Muscle of leg (tissue), 3 donors: ENCODE measurements at regions not wholly inside any gene's neighbourhood (a gene's known extent, or its start where the extent isn't known, plus 50 kb on each side); places are given as distances from the start of the nearest gene placed in this dataset.

ENCODE experiments used
- DNase-seq: peaks from one replicate; pipeline ENCODE4 v3.0.0; 2013
- H3K27ac ChIP-seq: one replicate; pipeline ENCODE4 v1.5.1; 2013; ENCODE audit warnings: mild to moderate bottlenecking, low read length, control low read depth
- H3K27me3 ChIP-seq: one replicate; pipeline ENCODE4 v1.6.1; 2013; ENCODE audit warnings: low read length; ENCODE audit not compliant: control insufficient read depth, insufficient read depth
- H3K36me3 ChIP-seq: one replicate; pipeline ENCODE4 v1.6.1; 2013; ENCODE audit warnings: low read length; ENCODE audit not compliant: control insufficient read depth, insufficient read depth
- H3K4me1 ChIP-seq: one replicate; pipeline ENCODE4 v1.6.1; 2013; ENCODE audit warnings: low read length; ENCODE audit not compliant: control insufficient read depth, insufficient read depth
- H3K4me3 ChIP-seq: one replicate; pipeline ENCODE4 v1.5.1; 2013; ENCODE audit warnings: low read length, control low read depth
- H3K9me3 ChIP-seq: replicated peaks from 2 replicates; pipeline ENCODE4 v1.6.1; 2013; ENCODE audit warnings: low read depth, low read length; ENCODE audit not compliant: control insufficient read depth
- WGBS: methylation state at CpG from one replicate; pipeline ENCODE4 v1.1.5; 2013; ENCODE audit warnings: missing lambda C conversion rate; ENCODE audit not compliant: insufficient coverage; 5-methylcytosine and 5-hydroxymethylcytosine counted together

GRCh38 chr4:33061727-33062126 lies 2341.6 kb downstream of the PCDH7 start:
- Histone ChIP-seq H3K27me3 (no peaks in the 10 kb centered on the region), H3K4me3 (no peak overlapping the region), H3K4me1 (peaks cover 2% of the 10 kb centered on the region), H3K36me3 (no peaks in the 10 kb centered on the region), H3K27ac (no peak overlapping the region), H3K9me3 (no peaks in the 10 kb centered on the region)
- DNase-seq, result no peak

GRCh38 chr4:33062155-33062806 lies 2342.1 kb downstream of the PCDH7 start:
- WGBS, result 55% methylated on average over 2 of the region's 3 CpGs

GRCh38 chr4:33063241-33063640 lies 2343.1 kb downstream of the PCDH7 start:
- Histone ChIP-seq H3K27me3 (no peaks in the 10 kb centered on the region), H3K9me3 (no peaks in the 10 kb centered on the region), H3K36me3 (no peaks in the 10 kb centered on the region), H3K27ac (no peak overlapping the region), H3K4me1 (peaks cover 2% of the 10 kb centered on the region), H3K4me3 (no peak overlapping the region)
- DNase-seq, result no peak
- WGBS, result no CpG with 5 or more reads among the region's 2 CpGs

More at GRCh38 chr4:33062155-33062806, 2342.1 kb downstream of the PCDH7 start:
- Histone ChIP-seq H3K4me3 (no peak overlapping the region), H3K4me1 (peaks cover 2% of the 10 kb centered on the region), H3K27ac (no peak overlapping the region), H3K36me3 (no peaks in the 10 kb centered on the region), H3K9me3 (no peaks in the 10 kb centered on the region), H3K27me3 (no peaks in the 10 kb centered on the region)
- DNase-seq, result peak; percentile 46

- no peak overlapping the region for H3K27ac ChIP-seq
- no CpG with 5 or more reads among the region's 1 CpG for WGBS
- DNase-seq, result peak; percentile 90
Observed at GRCh38 chr4:33064238-33064637, 2344.1 kb downstream of the PCDH7 start.

GRCh38 chr4:33065749-33066148 lies 2345.6 kb downstream of the PCDH7 start:
- H3K27ac ChIP-seq, result no peak overlapping the region
- H3K27me3 ChIP-seq, result no peaks in the 10 kb centered on the region
- WGBS, result no CpG with 5 or more reads among the region's 8 CpGs
- H3K36me3 ChIP-seq, result no peaks in the 10 kb centered on the region
- no peak for DNase-seq
- H3K9me3 ChIP-seq, result no peaks in the 10 kb centered on the region
- H3K4me1 ChIP-seq, result peaks cover under 1% of the 10 kb centered on the region
- no peak overlapping the region for H3K4me3 ChIP-seq

More at GRCh38 chr4:33064238-33064637, 2344.1 kb downstream of the PCDH7 start:
- Histone ChIP-seq H3K9me3 (no peaks in the 10 kb centered on the region), H3K27me3 (no peaks in the 10 kb centered on the region), H3K4me3 (no peak overlapping the region), H3K36me3 (no peaks in the 10 kb centered on the region), H3K4me1 (peaks cover 2% of the 10 kb centered on the region)

- no peak overlapping the region for H3K27ac ChIP-seq
- no CpG with 5 or more reads among the region's 1 CpG for WGBS
- H3K9me3 ChIP-seq, result no peaks in the 10 kb centered on the region
- no peak overlapping the region for H3K4me3 ChIP-seq
- peak; percentile 93 for DNase-seq
- H3K27me3 ChIP-seq, result no peaks in the 10 kb centered on the region
- no peaks in the 10 kb centered on the region for H3K36me3 ChIP-seq
- H3K4me1 ChIP-seq, result no peaks in the 10 kb centered on the region
Observed at GRCh38 chr4:33067221-33067620, 2347.1 kb downstream of the PCDH7 start.

- Histone ChIP-seq H3K36me3 (no peaks in the 10 kb centered on the region), H3K9me3 (no peaks in the 10 kb centered on the region), H3K4me3 (no peak overlapping the region), H3K27ac (no peak overlapping the region), H3K4me1 (no peaks in the 10 kb centered on the region), H3K27me3 (no peaks in the 10 kb centered on the region)
- WGBS, result no CpG with 5 or more reads among the region's 1 CpG
- DNase-seq, result no peak
Observed at GRCh38 chr4:33068539-33068938, 2348.4 kb downstream of the PCDH7 start.

GRCh38 chr4:33071535-33071934 lies 2351.4 kb downstream of the PCDH7 start:
- Histone ChIP-seq H3K27me3 (no peaks in the 10 kb centered on the region), H3K27ac (no peak overlapping the region), H3K4me1 (no peaks in the 10 kb centered on the region), H3K36me3 (no peaks in the 10 kb centered on the region), H3K4me3 (no peak overlapping the region), H3K9me3 (no peaks in the 10 kb centered on the region)
- 15% methylated on average over 1 of the region's 3 CpGs for WGBS
- DNase-seq, result peak; percentile 89

GRCh38 chr4:33072298-33073089 lies 2352.3 kb downstream of the PCDH7 start:
- Histone ChIP-seq H3K27ac (no peak overlapping the region), H3K9me3 (no peaks in the 10 kb centered on the region), H3K36me3 (no peaks in the 10 kb centered on the region), H3K27me3 (no peaks in the 10 kb centered on the region), H3K4me3 (no peak overlapping the region), H3K4me1 (no peaks in the 10 kb centered on the region)
- WGBS, result no CpG with 5 or more reads among the region's 5 CpGs
- no peak for DNase-seq

GRCh38 chr4:33073811-33074210 lies 2353.6 kb downstream of the PCDH7 start:
- WGBS, result no CpG with 5 or more reads among the region's 1 CpG
- H3K27ac ChIP-seq, result no peak overlapping the region
- no peaks in the 10 kb centered on the region for H3K27me3 ChIP-seq
- no peaks in the 10 kb centered on the region for H3K36me3 ChIP-seq
- peak; percentile 60 for DNase-seq
- H3K9me3 ChIP-seq, result no peaks in the 10 kb centered on the region
- no peak overlapping the region for H3K4me3 ChIP-seq
- H3K4me1 ChIP-seq, result no peaks in the 10 kb centered on the region
